ENCODE measurements at regions not wholly inside any gene's neighbourhood (a gene's known extent, or its start where the extent isn't known, plus 50 kb on each side); places are given as distances from the start of the nearest gene placed in this dataset.
A peak's percentile ranks its signal among the peaks of the same experiment; 100 is the strongest.

DNA sequence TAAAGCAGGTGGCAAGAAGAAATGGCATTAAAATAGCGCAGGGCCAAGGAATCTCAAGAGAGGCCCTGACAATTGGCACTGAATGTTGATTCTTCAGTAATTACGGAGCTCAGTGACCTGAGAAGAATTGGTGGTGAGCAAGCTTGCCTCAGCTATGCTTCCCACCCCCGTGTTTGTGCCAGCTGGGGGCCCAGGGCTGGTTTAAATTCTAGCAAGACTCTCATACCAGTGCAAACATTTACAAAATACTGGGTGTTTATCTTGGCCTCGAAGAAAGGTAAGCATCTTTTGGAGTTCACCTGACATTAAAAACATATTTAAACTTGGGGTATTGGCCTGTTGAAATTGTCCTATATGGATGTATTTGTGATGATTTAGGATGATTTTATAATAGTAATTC, 296.7 kb upstream of the USP25 start:
- Mint-ChIP-seq H3K27ac (no peak overlapping the region), H3K36me3 (ENCODE audit: low read depth) (no peaks in the 10 kb centered on the region), H3K27me3 (no peaks in the 10 kb centered on the region), H3K4me1 (peaks cover 8% of the 10 kb centered on the region), H3K9me3 (ENCODE audit: low read depth) (peaks cover 6% of the 10 kb centered on the region), H3K4me3 (no peak overlapping the region)
- ChIA-PET CTCF (interaction anchor here (0.9 kb wide), 1 partner anchor 1393 kb away, joined by 5 read pairs; no protein-coding TSS in a partner anchor), POLR2A (no interaction called here)
- intact Hi-C loops (cut with DNase I, micrococcal nuclease): no loop called here
- ATAC-seq (no peak), DNase-seq (no peak)

DNA sequence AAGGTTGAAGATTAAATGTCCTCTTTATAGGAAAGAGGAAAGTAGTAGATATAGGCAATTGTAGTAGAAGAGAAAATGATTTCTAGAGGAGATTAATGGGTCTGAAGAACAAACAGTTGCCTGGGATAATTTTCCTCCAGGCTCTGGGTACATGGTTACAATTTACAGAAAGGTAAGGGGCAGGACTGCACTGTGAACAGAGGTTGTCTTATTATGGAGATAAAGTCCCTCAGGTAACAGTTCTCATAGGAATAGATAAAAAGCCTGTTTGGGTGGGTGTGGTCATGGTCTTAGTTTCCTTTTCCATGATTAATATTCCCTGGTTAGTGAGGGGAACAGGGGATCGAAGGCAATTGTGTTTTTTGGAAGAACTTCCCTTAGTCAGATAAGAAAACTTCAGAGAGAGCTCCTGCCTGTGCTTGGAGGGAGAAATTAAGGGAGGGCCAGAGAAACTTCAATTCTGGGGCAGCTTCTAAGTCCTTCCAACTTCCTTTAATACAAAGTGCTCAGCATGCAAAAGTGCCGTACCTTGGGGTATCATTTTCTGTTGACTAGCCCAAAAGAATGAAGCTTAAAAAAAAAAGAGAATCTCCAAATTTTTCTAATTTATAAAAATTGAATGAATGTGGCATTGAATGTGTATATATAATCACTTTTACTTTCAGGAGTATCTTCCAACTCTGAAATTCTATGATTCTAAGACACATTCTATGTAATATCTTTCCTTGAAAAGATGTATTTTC, 295.4 kb upstream of the USP25 start:
- ChIA-PET CTCF (interaction anchor here (0.6 kb wide), 1 partner anchor 572 kb away, joined by 3 read pairs; no protein-coding TSS in a partner anchor), POLR2A (no interaction called here)
- intact Hi-C loops (cut with DNase I, micrococcal nuclease): no loop called here
- Mint-ChIP-seq H3K36me3 (ENCODE audit: low read depth) (no peaks in the 10 kb centered on the region), H3K4me3 (no peak overlapping the region), H3K4me1 (peaks cover 12% of the 10 kb centered on the region), H3K27me3 (no peaks in the 10 kb centered on the region), H3K9me3 (ENCODE audit: low read depth) (peaks cover 6% of the 10 kb centered on the region), H3K27ac (no peak overlapping the region)
- no peak for DNase-seq
- no peak for ATAC-seq

- DNase-seq (no peak), ATAC-seq (no peak)
- no peaks in the 10 kb centered on the region for H3K27me3 Mint-ChIP-seq
- POLR2A ChIA-PET: interaction anchor here (0.7 kb wide), 1 partner anchor 10 kb away, joined by 3 read pairs; no protein-coding TSS in a partner anchor
- H3K36me3 Mint-ChIP-seq (ENCODE audit: low read depth): no peaks in the 10 kb centered on the region
- no peak overlapping the region for H3K27ac Mint-ChIP-seq
- no peak overlapping the region for H3K4me3 Mint-ChIP-seq
- CTCF ChIA-PET: no interaction called here
- peaks cover 15% of the 10 kb centered on the region for H3K4me1 Mint-ChIP-seq
- intact Hi-C loops (cut with DNase I, micrococcal nuclease): loop anchor here (2.0 to 5.0 kb wide), 2 partner anchors 213 to 369 kb away; no protein-coding TSS in a partner anchor
- peaks cover 6% of the 10 kb centered on the region for H3K9me3 Mint-ChIP-seq (ENCODE audit: low read depth)
Observed at GRCh38 chr21:15436031-15436430, 293.8 kb upstream of the USP25 start.

DNA sequence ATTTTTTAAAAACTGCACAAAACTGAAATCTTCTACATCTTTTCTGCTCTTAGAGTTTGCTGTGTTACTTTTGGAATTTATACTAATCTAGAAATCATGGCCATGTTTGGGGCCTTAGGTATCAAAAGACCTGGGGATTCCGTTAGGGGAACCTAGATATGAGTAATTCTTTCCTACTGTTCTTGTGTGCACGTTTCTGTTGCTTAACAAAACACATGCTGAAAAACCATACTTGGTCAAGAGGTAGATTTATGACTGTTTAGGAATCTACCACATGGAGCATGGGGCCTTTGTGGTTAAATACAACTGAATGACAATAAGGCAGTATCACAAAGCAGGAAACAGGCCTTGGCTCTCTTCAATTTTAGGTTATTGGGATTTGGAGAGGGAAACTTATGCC, 291.9 kb upstream of the USP25 start:
- H3K27ac Mint-ChIP-seq: no peak overlapping the region
- no peaks in the 10 kb centered on the region for H3K27me3 Mint-ChIP-seq
- ATAC-seq: peak; percentile 84
- ChIA-PET CTCF (no interaction called here), POLR2A (no interaction called here)
- peaks cover 19% of the 10 kb centered on the region for H3K4me1 Mint-ChIP-seq
- no peaks in the 10 kb centered on the region for H3K36me3 Mint-ChIP-seq (ENCODE audit: low read depth)
- DNase-seq: no peak
- intact Hi-C loops (cut with DNase I, micrococcal nuclease): loop anchor here (2.0 to 5.0 kb wide), 3 partner anchors 215 to 371 kb away; no protein-coding TSS in a partner anchor
- no peak overlapping the region for H3K4me3 Mint-ChIP-seq
- peaks cover 6% of the 10 kb centered on the region for H3K9me3 Mint-ChIP-seq (ENCODE audit: low read depth)

DNA sequence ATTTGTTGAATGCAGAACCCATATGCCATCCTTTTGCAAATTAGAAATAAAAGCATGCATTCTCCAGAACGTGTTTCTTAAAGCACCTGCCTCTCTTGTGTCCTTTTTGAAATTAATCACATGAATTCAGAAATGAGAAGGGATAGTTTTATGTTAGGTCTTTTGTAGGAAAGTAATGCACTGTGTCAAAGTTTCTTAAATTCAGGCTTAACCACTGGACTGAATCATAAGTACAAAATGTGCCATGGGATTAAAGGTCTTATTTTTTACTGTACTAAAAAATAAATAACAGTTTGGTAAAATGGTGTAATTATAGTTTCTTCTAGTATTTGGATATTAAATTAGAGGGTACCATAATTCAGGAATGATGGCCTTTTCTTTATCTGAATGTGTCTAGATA, 290.1 kb upstream of the USP25 start:
- Mint-ChIP-seq H3K27ac (no peak overlapping the region), H3K27me3 (no peaks in the 10 kb centered on the region), H3K4me3 (no peak overlapping the region), H3K4me1 (peaks cover 19% of the 10 kb centered on the region), H3K36me3 (ENCODE audit: low read depth) (no peaks in the 10 kb centered on the region), H3K9me3 (ENCODE audit: low read depth) (no peaks in the 10 kb centered on the region)
- ATAC-seq (no peak), DNase-seq (no peak)
- ChIA-PET CTCF (interaction anchor here (0.7 kb wide), 1 partner anchor 1179 kb away, joined by 4 read pairs; no protein-coding TSS in a partner anchor), POLR2A (no interaction called here)
- intact Hi-C loops (cut with DNase I, micrococcal nuclease): loop anchor here (2.0 to 5.0 kb wide), 2 partner anchors 372 to 373 kb away; no protein-coding TSS in a partner anchor

- ChIA-PET CTCF (interaction anchor here (0.6 to 1.4 kb wide), 4 partner anchors 11 to 29 kb away, joined by 3 to 5 read pairs (median 4); no protein-coding TSS in a partner anchor), POLR2A (no interaction called here)
- intact Hi-C loops (cut with DNase I, micrococcal nuclease): no loop called here
- DNase-seq: no peak
- H3K4me1 Mint-ChIP-seq: peaks cover 19% of the 10 kb centered on the region
- no peak overlapping the region for H3K27ac Mint-ChIP-seq
- no peaks in the 10 kb centered on the region for H3K27me3 Mint-ChIP-seq
- H3K36me3 Mint-ChIP-seq (ENCODE audit: low read depth): no peaks in the 10 kb centered on the region
- H3K9me3 Mint-ChIP-seq (ENCODE audit: low read depth): no peaks in the 10 kb centered on the region
- ATAC-seq: peak; percentile 42
- no peak overlapping the region for H3K4me3 Mint-ChIP-seq
Observed at GRCh38 chr21:15441060-15441493, 288.7 kb upstream of the USP25 start.

DNA sequence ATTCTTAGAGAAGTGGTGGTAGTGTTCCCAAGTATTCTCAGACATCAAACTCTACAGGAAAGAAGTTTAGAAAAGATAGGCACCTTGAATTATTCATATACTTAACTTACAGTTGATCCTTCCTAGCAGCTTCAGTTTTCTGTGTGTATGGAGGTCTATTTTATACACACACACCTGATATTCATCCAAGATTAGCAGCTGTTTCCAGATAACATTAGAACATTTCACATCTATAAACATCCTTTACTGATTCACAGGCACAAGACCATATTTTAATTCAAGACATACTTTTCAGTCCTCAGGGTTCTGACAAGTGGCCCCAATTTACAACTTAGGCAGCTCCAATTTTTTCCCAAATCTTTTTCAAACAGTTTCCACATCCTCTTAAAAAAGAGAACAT, 287.8 kb upstream of the USP25 start:
- intact Hi-C loops (cut with DNase I, micrococcal nuclease): no loop called here
- no peak for ATAC-seq
- ChIA-PET CTCF (interaction anchor here (1.2 kb wide), 1 partner anchor 28 kb away, joined by 4 read pairs; no protein-coding TSS in a partner anchor), POLR2A (no interaction called here)
- no peak for DNase-seq
- no peaks in the 10 kb centered on the region for H3K36me3 Mint-ChIP-seq (ENCODE audit: low read depth)
- H3K4me1 Mint-ChIP-seq: peaks cover 19% of the 10 kb centered on the region
- H3K4me3 Mint-ChIP-seq: no peak overlapping the region
- H3K27me3 Mint-ChIP-seq: no peaks in the 10 kb centered on the region
- H3K9me3 Mint-ChIP-seq (ENCODE audit: low read depth): no peaks in the 10 kb centered on the region
- no peak overlapping the region for H3K27ac Mint-ChIP-seq

DNA sequence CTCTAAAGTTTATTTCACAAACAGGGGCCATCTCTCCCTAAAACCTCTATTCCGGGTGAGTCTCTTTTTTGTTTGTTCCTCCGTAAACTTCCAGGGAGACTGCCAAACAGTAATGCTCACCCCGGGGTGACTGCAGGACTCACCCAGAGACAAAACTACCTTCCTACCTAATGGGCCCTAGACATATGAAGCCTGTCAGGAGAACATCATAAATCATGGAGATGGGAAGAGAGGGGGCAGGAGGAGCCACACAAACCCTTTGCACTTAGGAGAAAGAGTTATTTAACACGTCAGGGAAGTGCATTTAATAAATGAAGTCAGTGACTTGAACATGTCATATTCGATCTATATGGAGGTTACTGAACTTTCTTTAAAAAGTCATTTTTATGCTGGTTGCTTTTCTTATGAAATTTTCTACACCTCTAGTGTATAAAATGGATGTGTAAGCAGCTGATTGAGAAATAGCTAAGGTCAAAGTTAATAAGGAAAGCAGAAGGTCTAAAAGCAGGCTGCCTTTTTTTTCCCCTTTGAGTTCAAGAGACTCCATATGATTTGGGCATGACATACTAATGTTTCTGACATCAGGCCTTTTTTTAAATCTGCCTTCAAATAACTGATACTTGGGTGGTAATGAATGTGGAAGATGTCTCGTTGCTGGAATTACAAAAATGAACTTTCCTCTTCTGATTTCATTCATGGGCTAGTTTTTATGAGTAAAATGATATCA, 286.9 kb upstream of the USP25 start:
- H3K36me3 Mint-ChIP-seq (ENCODE audit: low read depth): no peaks in the 10 kb centered on the region
- DNase-seq (no peak), ATAC-seq (no peak)
- H3K27ac Mint-ChIP-seq: no peak overlapping the region
- H3K27me3 Mint-ChIP-seq: no peaks in the 10 kb centered on the region
- intact Hi-C loops (cut with DNase I, micrococcal nuclease): no loop called here
- peaks cover 13% of the 10 kb centered on the region for H3K4me1 Mint-ChIP-seq
- ChIA-PET CTCF (interaction anchor here (0.7 kb wide), 1 partner anchor 9 kb away, joined by 4 read pairs; no protein-coding TSS in a partner anchor), POLR2A (no interaction called here)
- H3K9me3 Mint-ChIP-seq (ENCODE audit: low read depth): peaks cover 2% of the 10 kb centered on the region
- H3K4me3 Mint-ChIP-seq: no peak overlapping the region

DNA sequence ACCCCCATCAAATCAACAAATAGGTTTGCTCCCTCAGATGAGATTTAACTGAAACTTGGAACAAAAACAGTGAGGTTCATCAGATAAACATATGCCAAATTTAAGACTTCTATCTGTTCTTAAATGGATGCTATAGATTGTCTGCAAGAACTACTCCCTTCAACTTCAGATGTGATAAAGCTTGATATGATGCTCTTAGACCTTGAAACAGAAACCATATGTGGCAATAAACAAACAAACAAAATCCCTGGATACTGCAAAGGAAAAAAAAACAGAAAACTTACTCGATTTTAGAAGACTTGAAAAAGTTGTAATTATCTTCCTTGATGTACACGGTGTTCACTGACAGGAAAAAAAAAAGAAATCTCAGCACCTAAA, 286.1 kb upstream of the USP25 start:
- Mint-ChIP-seq H3K4me3 (no peak overlapping the region), H3K4me1 (peaks cover 9% of the 10 kb centered on the region), H3K27ac (no peak overlapping the region), H3K9me3 (ENCODE audit: low read depth) (peaks cover 7% of the 10 kb centered on the region), H3K27me3 (no peaks in the 10 kb centered on the region), H3K36me3 (ENCODE audit: low read depth) (no peaks in the 10 kb centered on the region)
- ChIA-PET CTCF (no interaction called here), POLR2A (no interaction called here)
- intact Hi-C loops (cut with DNase I, micrococcal nuclease): no loop called here
- DNase-seq (no peak), ATAC-seq (no peak)

GRCh38 chr21:15444118-15444960, 285.4 kb upstream of the USP25 start:
- POLR2A ChIA-PET: no interaction called here
- DNase-seq (no peak), ATAC-seq (no peak)
- Mint-ChIP-seq H3K27ac (no peak overlapping the region), H3K4me1 (peaks cover 8% of the 10 kb centered on the region), H3K9me3 (ENCODE audit: low read depth) (peaks cover 13% of the 10 kb centered on the region), H3K27me3 (no peaks in the 10 kb centered on the region), H3K36me3 (ENCODE audit: low read depth) (no peaks in the 10 kb centered on the region), H3K4me3 (no peak overlapping the region)
- intact Hi-C loops (cut with DNase I, micrococcal nuclease): no loop called here
- CTCF ChIA-PET: no interaction called here

DNA sequence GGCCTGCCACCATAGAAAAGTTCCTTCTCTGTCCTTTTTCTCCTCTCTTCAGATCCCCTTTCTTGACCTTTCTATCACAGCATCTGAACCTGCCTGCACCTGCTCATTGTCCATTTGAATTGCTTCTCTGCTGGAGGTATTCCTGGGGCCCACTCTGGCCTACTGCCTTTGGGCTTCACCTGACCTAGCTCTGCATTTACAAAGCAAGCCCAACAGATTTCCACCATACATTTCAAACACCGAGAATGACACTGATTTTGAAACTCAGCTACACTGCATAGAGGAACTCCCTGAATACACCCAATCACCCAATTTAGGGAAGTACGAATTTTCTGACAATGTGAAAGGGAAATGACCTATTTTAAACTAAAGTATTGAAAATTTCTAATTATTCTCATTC, 284.5 kb upstream of the USP25 start:
- CTCF ChIA-PET: no interaction called here

More for the DNA sequence above, 284.5 kb upstream of the USP25 start:
- DNase-seq (no peak), ATAC-seq (no peak)
- peaks cover 8% of the 10 kb centered on the region for H3K4me1 Mint-ChIP-seq
- peaks cover 15% of the 10 kb centered on the region for H3K9me3 Mint-ChIP-seq (ENCODE audit: low read depth)
- no peaks in the 10 kb centered on the region for H3K36me3 Mint-ChIP-seq (ENCODE audit: low read depth)
- intact Hi-C loops (cut with DNase I, micrococcal nuclease): no loop called here
- no peak overlapping the region for H3K27ac Mint-ChIP-seq
- no peaks in the 10 kb centered on the region for H3K27me3 Mint-ChIP-seq
- no peak overlapping the region for H3K4me3 Mint-ChIP-seq
- POLR2A ChIA-PET: no interaction called here

Measured in activated CD4-positive, alpha-beta T cell treated with anti-CD3 and anti-CD28 coated beads for 36 hours (primary cell).